ENCODE measurements at regions not wholly inside any gene's neighbourhood (a gene's known extent, or its start where the extent isn't known, plus 50 kb on each side); places are given as distances from the start of the nearest gene placed in this dataset.

DNA sequence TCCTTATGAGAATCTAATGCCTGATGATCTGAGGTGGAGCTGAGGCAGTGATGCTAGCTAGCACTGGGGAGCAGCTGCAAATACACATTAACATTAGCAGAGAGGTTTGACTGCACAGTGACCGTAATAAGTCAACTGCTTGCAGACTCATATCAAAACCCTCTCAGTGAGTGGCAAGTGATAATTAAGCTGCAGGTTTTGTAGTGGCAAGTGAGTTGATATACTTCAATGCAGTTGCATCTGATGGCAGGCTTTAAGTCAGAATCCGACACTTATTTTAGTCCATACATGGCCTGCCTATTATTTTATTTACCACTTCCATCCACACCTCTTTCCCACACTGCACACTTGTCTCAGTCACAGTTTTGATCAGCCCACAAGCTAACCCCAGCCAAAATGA, 209.2 kb upstream of the IRS2 start:
- TF ChIP-seq ZFP30 (CRISPR knock-in tag; IDR thresholded peaks at IDR 0.05) (no peak), ZNF70 (CRISPR knock-in tag; IDR thresholded peaks at IDR 0.05) (no peak), ZNF8 (CRISPR knock-in tag; IDR thresholded peaks at IDR 0.05) (no peak), OSR1 (CRISPR knock-in tag; IDR thresholded peaks at IDR 0.05) (no peak), SNAI2 (CRISPR knock-in tag; IDR thresholded peaks at IDR 0.05) (no peak), ARNTL (CRISPR knock-in tag; IDR thresholded peaks at IDR 0.05; ENCODE audit: borderline replicate concordance, low read depth) (no peak), ZC3H10 (CRISPR knock-in tag; IDR thresholded peaks at IDR 0.05) (no peak), ISL1 (CRISPR knock-in tag; IDR thresholded peaks at IDR 0.05) (no peak), PPARA (CRISPR knock-in tag; IDR thresholded peaks at IDR 0.05; ENCODE audit: borderline replicate concordance) (no peak), TCF4 (CRISPR knock-in tag; IDR thresholded peaks at IDR 0.05; ENCODE audit: borderline replicate concordance) (no peak), ZNF565 (CRISPR knock-in tag; conservative IDR thresholded peaks at IDR 0.05; ENCODE audit: low read depth) (no peak), BACH2 (CRISPR knock-in tag; IDR thresholded peaks at IDR 0.05; ENCODE audit: borderline replicate concordance) (no peak)
- TF ChIP-seq, protein P1, sequence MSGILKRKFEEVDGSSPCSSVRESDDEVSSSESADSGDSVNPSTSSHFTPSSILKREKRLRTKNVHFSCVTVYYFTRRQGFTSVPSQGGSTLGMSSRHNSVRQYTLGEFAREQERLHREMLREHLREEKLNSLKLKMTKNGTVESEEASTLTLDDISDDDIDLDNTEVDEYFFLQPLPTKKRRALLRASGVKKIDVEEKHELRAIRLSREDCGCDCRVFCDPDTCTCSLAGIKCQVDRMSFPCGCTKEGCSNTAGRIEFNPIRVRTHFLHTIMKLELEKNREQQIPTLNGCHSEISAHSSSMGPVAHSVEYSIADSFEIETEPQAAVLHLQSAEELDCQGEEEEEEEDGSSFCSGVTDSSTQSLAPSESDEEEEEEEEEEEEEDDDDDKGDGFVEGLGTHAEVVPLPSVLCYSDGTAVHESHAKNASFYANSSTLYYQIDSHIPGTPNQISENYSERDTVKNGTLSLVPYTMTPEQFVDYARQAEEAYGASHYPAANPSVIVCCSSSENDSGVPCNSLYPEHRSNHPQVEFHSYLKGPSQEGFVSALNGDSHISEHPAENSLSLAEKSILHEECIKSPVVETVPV (CRISPR knock-in tag; IDR thresholded peaks at IDR 0.05) = no peak
- TF ChIP-seq, protein P2, sequence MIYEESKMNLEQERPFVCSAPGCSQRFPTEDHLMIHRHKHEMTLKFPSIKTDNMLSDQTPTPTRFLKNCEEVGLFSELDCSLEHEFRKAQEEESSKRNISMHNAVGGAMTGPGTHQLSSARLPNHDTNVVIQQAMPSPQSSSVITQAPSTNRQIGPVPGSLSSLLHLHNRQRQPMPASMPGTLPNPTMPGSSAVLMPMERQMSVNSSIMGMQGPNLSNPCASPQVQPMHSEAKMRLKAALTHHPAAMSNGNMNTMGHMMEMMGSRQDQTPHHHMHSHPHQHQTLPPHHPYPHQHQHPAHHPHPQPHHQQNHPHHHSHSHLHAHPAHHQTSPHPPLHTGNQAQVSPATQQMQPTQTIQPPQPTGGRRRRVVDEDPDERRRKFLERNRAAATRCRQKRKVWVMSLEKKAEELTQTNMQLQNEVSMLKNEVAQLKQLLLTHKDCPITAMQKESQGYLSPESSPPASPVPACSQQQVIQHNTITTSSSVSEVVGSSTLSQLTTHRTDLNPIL (CRISPR knock-in tag; IDR thresholded peaks at IDR 0.05; ENCODE audit: low read depth) = no peak
- TF ChIP-seq, protein P3, sequence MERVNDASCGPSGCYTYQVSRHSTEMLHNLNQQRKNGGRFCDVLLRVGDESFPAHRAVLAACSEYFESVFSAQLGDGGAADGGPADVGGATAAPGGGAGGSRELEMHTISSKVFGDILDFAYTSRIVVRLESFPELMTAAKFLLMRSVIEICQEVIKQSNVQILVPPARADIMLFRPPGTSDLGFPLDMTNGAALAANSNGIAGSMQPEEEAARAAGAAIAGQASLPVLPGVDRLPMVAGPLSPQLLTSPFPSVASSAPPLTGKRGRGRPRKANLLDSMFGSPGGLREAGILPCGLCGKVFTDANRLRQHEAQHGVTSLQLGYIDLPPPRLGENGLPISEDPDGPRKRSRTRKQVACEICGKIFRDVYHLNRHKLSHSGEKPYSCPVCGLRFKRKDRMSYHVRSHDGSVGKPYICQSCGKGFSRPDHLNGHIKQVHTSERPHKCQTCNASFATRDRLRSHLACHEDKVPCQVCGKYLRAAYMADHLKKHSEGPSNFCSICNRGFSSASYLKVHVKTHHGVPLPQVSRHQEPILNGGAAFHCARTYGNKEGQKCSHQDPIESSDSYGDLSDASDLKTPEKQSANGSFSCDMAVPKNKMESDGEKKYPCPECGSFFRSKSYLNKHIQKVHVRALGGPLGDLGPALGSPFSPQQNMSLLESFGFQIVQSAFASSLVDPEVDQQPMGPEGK (CRISPR knock-in tag; IDR thresholded peaks at IDR 0.05; ENCODE audit: borderline replicate concordance) = no peak

DNA sequence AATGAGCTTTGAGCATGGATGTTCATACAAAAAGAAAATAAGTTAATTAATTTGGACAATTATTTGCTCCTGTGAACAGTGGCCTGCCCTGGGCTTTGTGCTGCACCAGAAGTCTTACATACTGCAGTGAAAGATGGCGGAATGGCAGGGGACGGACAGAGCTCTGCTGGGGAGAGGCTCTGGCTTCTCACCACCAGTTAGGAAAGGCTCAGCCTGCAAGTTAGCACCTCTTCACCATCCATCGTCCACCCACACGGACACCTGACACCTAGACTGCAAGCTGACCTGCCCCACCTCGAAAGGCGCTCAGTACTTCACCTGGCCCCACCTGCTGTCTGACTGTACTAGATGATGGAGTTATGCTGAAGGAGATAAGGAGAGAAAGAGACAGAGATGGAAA, 203.9 kb upstream of the IRS2 start:
- TF ChIP-seq, protein P4, sequence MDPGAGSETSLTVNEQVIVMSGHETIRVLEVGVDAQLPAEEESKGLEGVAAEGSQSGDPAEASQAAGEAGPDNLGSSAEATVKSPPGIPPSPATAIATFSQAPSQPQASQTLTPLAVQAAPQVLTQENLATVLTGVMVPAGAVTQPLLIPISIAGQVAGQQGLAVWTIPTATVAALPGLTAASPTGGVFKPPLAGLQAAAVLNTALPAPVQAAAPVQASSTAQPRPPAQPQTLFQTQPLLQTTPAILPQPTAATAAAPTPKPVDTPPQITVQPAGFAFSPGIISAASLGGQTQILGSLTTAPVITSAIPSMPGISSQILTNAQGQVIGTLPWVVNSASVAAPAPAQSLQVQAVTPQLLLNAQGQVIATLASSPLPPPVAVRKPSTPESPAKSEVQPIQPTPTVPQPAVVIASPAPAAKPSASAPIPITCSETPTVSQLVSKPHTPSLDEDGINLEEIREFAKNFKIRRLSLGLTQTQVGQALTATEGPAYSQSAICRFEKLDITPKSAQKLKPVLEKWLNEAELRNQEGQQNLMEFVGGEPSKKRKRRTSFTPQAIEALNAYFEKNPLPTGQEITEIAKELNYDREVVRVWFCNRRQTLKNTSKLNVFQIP (CRISPR knock-in tag; IDR thresholded peaks at IDR 0.05; ENCODE audit: borderline replicate concordance, low read depth) = no peak
- TF ChIP-seq ZNF70 (CRISPR knock-in tag; IDR thresholded peaks at IDR 0.05) (no peak), ZC3H10 (CRISPR knock-in tag; IDR thresholded peaks at IDR 0.05) (no peak), PPARA (CRISPR knock-in tag; IDR thresholded peaks at IDR 0.05; ENCODE audit: borderline replicate concordance) (no peak), ISL1 (CRISPR knock-in tag; IDR thresholded peaks at IDR 0.05) (no peak)
- TF ChIP-seq, protein P2 (CRISPR knock-in tag; IDR thresholded peaks at IDR 0.05; ENCODE audit: low read depth) = no peak
- TF ChIP-seq, protein P1 (CRISPR knock-in tag; IDR thresholded peaks at IDR 0.05) = no peak

More for the DNA sequence above, 209.2 kb upstream of the IRS2 start:
- no peak for ATAC-seq

DNA sequence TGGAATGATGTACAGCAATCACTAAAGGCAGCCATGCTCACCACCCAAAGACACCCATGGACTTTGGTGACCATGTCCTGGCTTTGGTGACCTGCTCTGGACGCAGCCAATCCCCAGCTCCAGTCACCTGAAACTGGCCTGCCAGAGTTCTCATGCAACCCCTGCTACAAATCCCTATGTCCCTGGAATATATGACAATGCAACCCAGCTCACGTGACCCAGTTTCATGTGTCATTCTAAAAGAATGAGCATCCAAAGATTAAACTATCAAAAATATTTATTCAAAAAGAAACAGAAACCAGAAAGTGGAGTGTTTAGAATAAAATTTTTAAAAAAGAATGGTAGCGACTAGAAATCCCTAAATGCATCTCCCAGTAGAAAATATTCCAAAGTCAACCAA, 203.3 kb upstream of the IRS2 start:
- ATAC-seq = no peak; the same call in 2 of the 3 replicates
- TF ChIP-seq ZC3H10 (CRISPR knock-in tag; IDR thresholded peaks at IDR 0.05) (no peak), ESRRG (CRISPR knock-in tag; IDR thresholded peaks at IDR 0.05) (no peak), PPARA (CRISPR knock-in tag; IDR thresholded peaks at IDR 0.05; ENCODE audit: borderline replicate concordance) (no peak), BACH2 (CRISPR knock-in tag; IDR thresholded peaks at IDR 0.05; ENCODE audit: borderline replicate concordance) (no peak), ZNF565 (CRISPR knock-in tag; conservative IDR thresholded peaks at IDR 0.05; ENCODE audit: low read depth) (no peak), ZFP30 (CRISPR knock-in tag; IDR thresholded peaks at IDR 0.05) (no peak), RARB (CRISPR knock-in tag; IDR thresholded peaks at IDR 0.05) (no peak), TCF4 (CRISPR knock-in tag; IDR thresholded peaks at IDR 0.05; ENCODE audit: borderline replicate concordance) (no peak), ISL1 (CRISPR knock-in tag; IDR thresholded peaks at IDR 0.05) (no peak), ZNF8 (CRISPR knock-in tag; IDR thresholded peaks at IDR 0.05) (no peak), OSR1 (CRISPR knock-in tag; IDR thresholded peaks at IDR 0.05) (no peak)
- TF ChIP-seq, protein P5, sequence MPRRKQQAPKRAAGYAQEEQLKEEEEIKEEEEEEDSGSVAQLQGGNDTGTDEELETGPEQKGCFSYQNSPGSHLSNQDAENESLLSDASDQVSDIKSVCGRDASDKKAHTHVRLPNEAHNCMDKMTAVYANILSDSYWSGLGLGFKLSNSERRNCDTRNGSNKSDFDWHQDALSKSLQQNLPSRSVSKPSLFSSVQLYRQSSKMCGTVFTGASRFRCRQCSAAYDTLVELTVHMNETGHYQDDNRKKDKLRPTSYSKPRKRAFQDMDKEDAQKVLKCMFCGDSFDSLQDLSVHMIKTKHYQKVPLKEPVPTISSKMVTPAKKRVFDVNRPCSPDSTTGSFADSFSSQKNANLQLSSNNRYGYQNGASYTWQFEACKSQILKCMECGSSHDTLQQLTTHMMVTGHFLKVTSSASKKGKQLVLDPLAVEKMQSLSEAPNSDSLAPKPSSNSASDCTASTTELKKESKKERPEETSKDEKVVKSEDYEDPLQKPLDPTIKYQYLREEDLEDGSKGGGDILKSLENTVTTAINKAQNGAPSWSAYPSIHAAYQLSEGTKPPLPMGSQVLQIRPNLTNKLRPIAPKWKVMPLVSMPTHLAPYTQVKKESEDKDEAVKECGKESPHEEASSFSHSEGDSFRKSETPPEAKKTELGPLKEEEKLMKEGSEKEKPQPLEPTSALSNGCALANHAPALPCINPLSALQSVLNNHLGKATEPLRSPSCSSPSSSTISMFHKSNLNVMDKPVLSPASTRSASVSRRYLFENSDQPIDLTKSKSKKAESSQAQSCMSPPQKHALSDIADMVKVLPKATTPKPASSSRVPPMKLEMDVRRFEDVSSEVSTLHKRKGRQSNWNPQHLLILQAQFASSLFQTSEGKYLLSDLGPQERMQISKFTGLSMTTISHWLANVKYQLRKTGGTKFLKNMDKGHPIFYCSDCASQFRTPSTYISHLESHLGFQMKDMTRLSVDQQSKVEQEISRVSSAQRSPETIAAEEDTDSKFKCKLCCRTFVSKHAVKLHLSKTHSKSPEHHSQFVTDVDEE (CRISPR knock-in tag; IDR thresholded peaks at IDR 0.05) = no peak
- TF ChIP-seq, protein P3 (CRISPR knock-in tag; IDR thresholded peaks at IDR 0.05; ENCODE audit: borderline replicate concordance) = no peak
- TF ChIP-seq, protein P1 (CRISPR knock-in tag; IDR thresholded peaks at IDR 0.05) = no peak

More for the DNA sequence above, 203.9 kb upstream of the IRS2 start:
- no peak for ATAC-seq
